ENCODE measurements at regions not wholly inside any gene's neighbourhood (a gene's known extent, or its start where the extent isn't known, plus 50 kb on each side); places are given as distances from the start of the nearest gene placed in this dataset.
"Not testable (repeated sequence)": the region's sequence is repeated elsewhere in the genome, so short reads cannot be mapped to it uniquely, and the experiment has no call there.

DNA sequence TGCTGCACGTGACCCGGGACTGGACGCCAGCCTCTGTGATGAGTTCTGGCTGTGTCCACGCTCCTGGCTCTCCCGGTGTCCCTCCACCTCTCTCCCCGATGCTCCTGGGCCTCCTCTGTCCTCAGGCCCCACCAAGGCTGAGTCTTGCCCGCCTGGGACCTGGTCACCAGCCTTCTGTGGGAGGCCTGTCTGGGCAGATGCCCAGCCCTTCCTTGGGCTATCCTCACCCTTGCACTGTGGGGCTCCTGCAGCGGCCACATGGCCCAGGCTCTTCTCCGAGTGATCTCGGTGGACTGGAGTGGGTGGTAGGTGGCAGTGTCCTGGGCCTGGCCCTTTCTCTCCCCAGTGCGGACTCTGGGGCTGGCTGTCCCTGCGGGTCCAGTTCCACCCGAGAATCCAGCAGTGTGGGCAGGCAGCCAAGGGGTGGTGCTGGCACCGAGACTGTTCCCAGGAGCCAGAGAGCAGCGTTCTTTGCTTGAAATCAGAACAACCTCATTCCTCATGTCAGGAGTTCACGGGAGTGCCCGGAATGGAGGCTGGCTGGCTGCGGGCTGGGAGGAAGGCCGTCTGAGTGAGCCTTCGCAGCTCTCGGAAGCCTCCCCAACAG lies 94.6 kb downstream of the TMEM121 start:
- TF ChIP-seq, protein P1, sequence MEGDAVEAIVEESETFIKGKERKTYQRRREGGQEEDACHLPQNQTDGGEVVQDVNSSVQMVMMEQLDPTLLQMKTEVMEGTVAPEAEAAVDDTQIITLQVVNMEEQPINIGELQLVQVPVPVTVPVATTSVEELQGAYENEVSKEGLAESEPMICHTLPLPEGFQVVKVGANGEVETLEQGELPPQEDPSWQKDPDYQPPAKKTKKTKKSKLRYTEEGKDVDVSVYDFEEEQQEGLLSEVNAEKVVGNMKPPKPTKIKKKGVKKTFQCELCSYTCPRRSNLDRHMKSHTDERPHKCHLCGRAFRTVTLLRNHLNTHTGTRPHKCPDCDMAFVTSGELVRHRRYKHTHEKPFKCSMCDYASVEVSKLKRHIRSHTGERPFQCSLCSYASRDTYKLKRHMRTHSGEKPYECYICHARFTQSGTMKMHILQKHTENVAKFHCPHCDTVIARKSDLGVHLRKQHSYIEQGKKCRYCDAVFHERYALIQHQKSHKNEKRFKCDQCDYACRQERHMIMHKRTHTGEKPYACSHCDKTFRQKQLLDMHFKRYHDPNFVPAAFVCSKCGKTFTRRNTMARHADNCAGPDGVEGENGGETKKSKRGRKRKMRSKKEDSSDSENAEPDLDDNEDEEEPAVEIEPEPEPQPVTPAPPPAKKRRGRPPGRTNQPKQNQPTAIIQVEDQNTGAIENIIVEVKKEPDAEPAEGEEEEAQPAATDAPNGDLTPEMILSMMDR (IDR thresholded peaks at IDR 0.05; ENCODE audit: insufficient read depth, low read depth, low read length) = not testable (repeated sequence)
- not testable (repeated sequence) for TF ChIP-seq EZH2 (IDR thresholded peaks at IDR 0.05; ENCODE audit: insufficient read depth, low read length)
